Adipocyte (in vitro differentiated cells): ENCODE measurements at regions not wholly inside any gene's neighbourhood (a gene's known extent, or its start where the extent isn't known, plus 50 kb on each side); places are given as distances from the start of the nearest gene placed in this dataset.

ENCODE experiments used
- DNase-seq: peaks from one replicate; pipeline ENCODE4 v3.0.0-alpha.2; 2015; ENCODE audit warnings: low read depth
- H3K27me3 ChIP-seq: replicated peaks from 2 replicates; pipeline ENCODE4 v1.7.0; 2013; ENCODE audit warnings: mild to moderate bottlenecking, low read length, moderate library complexity; ENCODE audit not compliant: control insufficient read depth, insufficient read depth
- H3K36me3 ChIP-seq: 2 replicates; pipeline ENCODE4 v1.7.0; 2013; ENCODE audit warnings: low read length, mild to moderate bottlenecking, moderate library complexity; ENCODE audit not compliant: control insufficient read depth, insufficient read depth, severe bottlenecking
- H3K4me1 ChIP-seq: 2 replicates; pipeline ENCODE4 v1.7.0; 2013; ENCODE audit warnings: mild to moderate bottlenecking, low read length, moderate library complexity; ENCODE audit not compliant: control insufficient read depth, insufficient read depth
- H3K4me3 ChIP-seq: 2 replicates; pipeline ENCODE4 v1.7.0; 2013; ENCODE audit warnings: mild to moderate bottlenecking, low read length, moderate library complexity
- H3K9ac ChIP-seq: 2 replicates; pipeline ENCODE4 v1.7.0; 2013; ENCODE audit warnings: mild to moderate bottlenecking, low read length, moderate library complexity
- H3K9me3 ChIP-seq: 2 replicates; pipeline ENCODE4 v1.7.0; 2013; ENCODE audit warnings: mild to moderate bottlenecking, low read length, moderate library complexity; ENCODE audit not compliant: control insufficient read depth

- H3K4me3 ChIP-seq, result no peak overlapping the region
- H3K4me1 ChIP-seq, result peaks cover 12% of the 10 kb centered on the region
- H3K27me3 ChIP-seq, result peaks cover 51% of the 10 kb centered on the region
- H3K9ac ChIP-seq, result no peak overlapping the region
- no peaks in the 10 kb centered on the region for H3K9me3 ChIP-seq
- DNase-seq, result no peak
- no peaks in the 10 kb centered on the region for H3K36me3 ChIP-seq
These were observed 193.1 kb upstream of the FOXF1 start for GRCh38 chr16:86316967-86317812.

- Histone ChIP-seq H3K4me3 (no peak overlapping the region), H3K36me3 (no peaks in the 10 kb centered on the region), H3K9me3 (no peaks in the 10 kb centered on the region), H3K4me1 (peaks cover 20% of the 10 kb centered on the region), H3K9ac (no peak overlapping the region), H3K27me3 (peaks cover 54% of the 10 kb centered on the region)
- no peak for DNase-seq
These were observed 192.3 kb upstream of the FOXF1 start for GRCh38 chr16:86317813-86318650.

GRCh38 chr16:86319585-86320236, 190.6 kb upstream of the FOXF1 start:
- Histone ChIP-seq H3K4me1 (peaks cover 20% of the 10 kb centered on the region), H3K9ac (no peak overlapping the region), H3K36me3 (no peaks in the 10 kb centered on the region), H3K27me3 (peaks cover 46% of the 10 kb centered on the region), H3K9me3 (peaks cover 1% of the 10 kb centered on the region), H3K4me3 (no peak overlapping the region)
- peak; percentile 71 for DNase-seq

GRCh38 chr16:86320237-86320595, 190.1 kb upstream of the FOXF1 start:
- peaks cover 20% of the 10 kb centered on the region for H3K4me1 ChIP-seq
- DNase-seq, result no peak
- no peaks in the 10 kb centered on the region for H3K36me3 ChIP-seq
- peaks cover 42% of the 10 kb centered on the region for H3K27me3 ChIP-seq
- H3K4me3 ChIP-seq, result no peak overlapping the region
- peaks cover 6% of the 10 kb centered on the region for H3K9me3 ChIP-seq
- no peak overlapping the region for H3K9ac ChIP-seq

- peaks cover 37% of the 10 kb centered on the region for H3K27me3 ChIP-seq
- H3K4me3 ChIP-seq, result no peak overlapping the region
- H3K36me3 ChIP-seq, result no peaks in the 10 kb centered on the region
- peaks cover 14% of the 10 kb centered on the region for H3K9me3 ChIP-seq
- DNase-seq, result no peak
- H3K9ac ChIP-seq, result no peak overlapping the region
- H3K4me1 ChIP-seq, result peaks cover 20% of the 10 kb centered on the region
These were observed 188.8 kb upstream of the FOXF1 start for GRCh38 chr16:86321491-86321890.

- DNase-seq, result no peak
- Histone ChIP-seq H3K36me3 (no peaks in the 10 kb centered on the region), H3K9me3 (peaks cover 14% of the 10 kb centered on the region)
These were observed 188.0 kb upstream of the FOXF1 start for GRCh38 chr16:86322283-86322682.

GRCh38 chr16:86322806-86323205, 187.5 kb upstream of the FOXF1 start:
- Histone ChIP-seq H3K27me3 (peaks cover 41% of the 10 kb centered on the region), H3K36me3 (no peaks in the 10 kb centered on the region), H3K4me3 (no peak overlapping the region), H3K4me1 (peaks cover 20% of the 10 kb centered on the region), H3K9ac (no peak overlapping the region), H3K9me3 (peaks cover 14% of the 10 kb centered on the region)
- no peak for DNase-seq

More at GRCh38 chr16:86322283-86322682, 188.0 kb upstream of the FOXF1 start:
- Histone ChIP-seq H3K9ac (no peak overlapping the region), H3K4me1 (peaks cover 20% of the 10 kb centered on the region), H3K4me3 (no peak overlapping the region), H3K27me3 (peaks cover 40% of the 10 kb centered on the region)

GRCh38 chr16:86324320-86324719, 186.0 kb upstream of the FOXF1 start:
- Histone ChIP-seq H3K9ac (no peak overlapping the region), H3K4me3 (no peak overlapping the region), H3K27me3 (peaks cover 45% of the 10 kb centered on the region), H3K4me1 (peaks cover 20% of the 10 kb centered on the region), H3K36me3 (no peaks in the 10 kb centered on the region), H3K9me3 (peaks cover 14% of the 10 kb centered on the region)
- DNase-seq, result no peak

GRCh38 chr16:86325360-86325759, 185.0 kb upstream of the FOXF1 start:
- no peak for DNase-seq
- Histone ChIP-seq H3K36me3 (no peaks in the 10 kb centered on the region), H3K9ac (no peak overlapping the region), H3K4me3 (no peak overlapping the region), H3K4me1 (peaks cover 11% of the 10 kb centered on the region), H3K9me3 (peaks cover 14% of the 10 kb centered on the region), H3K27me3 (peaks cover 51% of the 10 kb centered on the region)

- Histone ChIP-seq H3K4me3 (no peak overlapping the region), H3K9ac (no peak overlapping the region), H3K36me3 (no peaks in the 10 kb centered on the region), H3K27me3 (peaks cover 52% of the 10 kb centered on the region), H3K4me1 (peaks cover 11% of the 10 kb centered on the region), H3K9me3 (peaks cover 14% of the 10 kb centered on the region)
- no peak for DNase-seq
These were observed 184.4 kb upstream of the FOXF1 start for GRCh38 chr16:86325895-86326294.

- no peaks in the 10 kb centered on the region for H3K36me3 ChIP-seq
- H3K27me3 ChIP-seq, result peaks cover 55% of the 10 kb centered on the region
- H3K4me1 ChIP-seq, result peaks cover 7% of the 10 kb centered on the region
- no peak for DNase-seq
- no peak overlapping the region for H3K9ac ChIP-seq
- no peak overlapping the region for H3K4me3 ChIP-seq
- peaks cover 14% of the 10 kb centered on the region for H3K9me3 ChIP-seq
These were observed 183.0 kb upstream of the FOXF1 start for GRCh38 chr16:86327321-86327720.
